Stomach (tissue), 4 donors: ENCODE measurements at regions not wholly inside any gene's neighbourhood (a gene's known extent, or its start where the extent isn't known, plus 50 kb on each side); places are given as distances from the start of the nearest gene placed in this dataset.

ENCODE experiments used
- CTCF ChIP-seq, 7 experiments: fragments of 450-650 bp in 4 of 7; fragments of 200-600 bp in 3 of 7; sonication (generic) in 3 of 7; IDR thresholded peaks; one replicate each; pipeline ENCODE4 v1.5.1; 2016 to 2019; ENCODE audit warnings: antibody characterized with exemption in 7 of 7, control low read depth in 2 of 7, mild to moderate bottlenecking in 1 of 7
- EP300 ChIP-seq: sonication (generic); formaldehyde crosslinking; IDR thresholded peaks from one replicate; pipeline ENCODE4 v1.6.1; 2017; ENCODE audit warnings: antibody characterized with exemption
- POLR2A ChIP-seq, 4 donors: fragments of 450-650 bp; IDR thresholded peaks; one replicate each; pipeline ENCODE4 v1.6.1; 2016; ENCODE audit warnings: antibody characterized with exemption in 4 of 4, control low read depth in 2 of 4, mild to moderate bottlenecking in 1 of 4, moderate library complexity in 1 of 4
- POLR2AphosphoS5 ChIP-seq, 3 donors: sonication (generic); formaldehyde crosslinking; IDR thresholded peaks; one replicate each; pipeline ENCODE4 v1.6.1; 2016; ENCODE audit warnings: antibody characterized with exemption in 3 of 3

- TF ChIP-seq POLR2AphosphoS5 (IDR thresholded peaks at IDR 0.05) (no peak), CTCF (IDR thresholded peaks at IDR 0.05) (no peak), EP300 (no peak), POLR2A (IDR thresholded peaks at IDR 0.05) (no peak)
These were observed 440.6 kb upstream of the CCDC196 start for GRCh38 chr14:66045572-66046021.
